ENCODE measurements at regions not wholly inside any gene's neighbourhood (a gene's known extent, or its start where the extent isn't known, plus 50 kb on each side); places are given as distances from the start of the nearest gene placed in this dataset.

DNA sequence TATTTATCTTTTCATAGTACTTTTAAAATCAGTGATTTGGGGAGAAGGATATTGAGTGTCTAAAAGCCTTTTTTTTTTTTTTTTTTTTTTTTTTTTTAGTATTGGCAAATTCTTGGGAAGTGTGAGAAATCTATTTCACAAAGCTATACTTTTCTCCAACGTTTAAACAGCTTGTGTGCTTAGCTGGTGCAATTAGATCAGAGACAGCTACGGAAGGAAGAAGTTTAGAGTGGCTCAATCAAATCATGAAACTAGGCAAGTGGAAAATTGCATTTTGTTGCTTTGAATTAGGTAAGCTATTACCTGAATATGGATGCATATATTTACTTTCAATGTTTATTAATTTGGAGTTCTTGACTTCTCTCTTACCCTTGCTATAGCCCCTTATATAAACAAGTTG is 1001.9 kb downstream of the PDHA2 start:
- TF ChIP-seq, protein P1, sequence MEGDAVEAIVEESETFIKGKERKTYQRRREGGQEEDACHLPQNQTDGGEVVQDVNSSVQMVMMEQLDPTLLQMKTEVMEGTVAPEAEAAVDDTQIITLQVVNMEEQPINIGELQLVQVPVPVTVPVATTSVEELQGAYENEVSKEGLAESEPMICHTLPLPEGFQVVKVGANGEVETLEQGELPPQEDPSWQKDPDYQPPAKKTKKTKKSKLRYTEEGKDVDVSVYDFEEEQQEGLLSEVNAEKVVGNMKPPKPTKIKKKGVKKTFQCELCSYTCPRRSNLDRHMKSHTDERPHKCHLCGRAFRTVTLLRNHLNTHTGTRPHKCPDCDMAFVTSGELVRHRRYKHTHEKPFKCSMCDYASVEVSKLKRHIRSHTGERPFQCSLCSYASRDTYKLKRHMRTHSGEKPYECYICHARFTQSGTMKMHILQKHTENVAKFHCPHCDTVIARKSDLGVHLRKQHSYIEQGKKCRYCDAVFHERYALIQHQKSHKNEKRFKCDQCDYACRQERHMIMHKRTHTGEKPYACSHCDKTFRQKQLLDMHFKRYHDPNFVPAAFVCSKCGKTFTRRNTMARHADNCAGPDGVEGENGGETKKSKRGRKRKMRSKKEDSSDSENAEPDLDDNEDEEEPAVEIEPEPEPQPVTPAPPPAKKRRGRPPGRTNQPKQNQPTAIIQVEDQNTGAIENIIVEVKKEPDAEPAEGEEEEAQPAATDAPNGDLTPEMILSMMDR (IDR thresholded peaks at IDR 0.05) = no peak
- no peak for TF ChIP-seq POLR2A (IDR thresholded peaks at IDR 0.05)
